NCI-H1436 (cell line): ENCODE measurements at regions not wholly inside any gene's neighbourhood (a gene's known extent, or its start where the extent isn't known, plus 50 kb on each side); places are given as distances from the start of the nearest gene placed in this dataset.
A peak's percentile ranks its signal among the peaks of the same experiment; 100 is the strongest.

Experiments
- DNase-seq: peaks from one replicate; lab custom pipeline; 2025; lab: John Stamatoyannopoulos, UW

DNA sequence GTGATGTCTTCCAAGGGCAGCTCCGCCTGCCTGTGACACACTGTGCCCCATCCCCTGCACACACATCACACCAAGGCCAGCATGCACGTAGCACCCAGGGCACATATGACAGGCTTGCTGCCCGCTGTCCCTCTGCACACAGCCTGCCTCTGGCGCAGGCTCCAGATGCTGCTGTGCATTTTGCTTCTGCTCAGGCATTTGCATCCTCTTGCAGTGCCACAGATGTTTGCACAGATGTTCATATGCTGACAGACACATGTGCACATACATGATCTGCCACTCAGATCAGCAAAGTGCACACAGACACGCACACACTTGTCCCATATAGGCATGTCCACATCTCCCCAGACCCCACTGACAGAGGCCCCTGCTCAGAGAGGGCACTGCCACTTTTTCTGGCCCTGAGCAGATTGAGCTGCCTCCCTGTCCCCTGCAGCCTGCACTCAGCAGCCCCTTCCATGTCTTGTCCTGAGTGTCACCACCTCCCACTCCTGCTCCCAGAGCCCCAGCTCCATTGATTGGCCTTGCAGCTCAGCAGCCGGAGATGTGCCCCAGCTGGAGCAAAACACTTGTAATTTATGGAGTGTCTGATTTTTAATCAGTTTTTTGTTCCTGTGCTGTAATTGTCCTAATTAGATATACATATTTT is 115.1 kb upstream of the RPL38 start:
- no peak for DNase-seq

GRCh38 chr17:74088934-74089329 is 114.5 kb upstream of the RPL38 start:
- DNase-seq = no peak

DNA sequence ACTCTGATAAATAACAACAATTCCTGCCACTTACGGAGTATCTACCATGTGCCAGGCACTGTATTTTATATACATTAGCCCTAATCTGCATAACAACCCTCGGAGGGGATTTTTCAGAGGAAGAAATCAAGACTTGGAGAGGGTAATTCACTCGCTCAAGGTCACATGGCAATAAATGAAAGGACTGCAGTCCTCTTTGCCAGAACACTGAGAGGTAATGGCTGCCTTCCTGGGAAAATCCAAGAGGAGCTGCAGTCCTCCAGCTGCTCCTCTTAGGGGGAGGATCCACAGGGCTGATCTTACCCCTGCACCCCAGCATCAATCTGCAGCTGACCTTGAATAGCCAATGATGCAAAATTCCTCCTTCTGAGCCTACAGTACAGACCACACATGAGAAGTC is 114.1 kb upstream of the RPL38 start:
- no peak for DNase-seq

GRCh38 chr17:74089869-74090464 is 113.5 kb upstream of the RPL38 start:
- peak; percentile 57 for DNase-seq

DNA sequence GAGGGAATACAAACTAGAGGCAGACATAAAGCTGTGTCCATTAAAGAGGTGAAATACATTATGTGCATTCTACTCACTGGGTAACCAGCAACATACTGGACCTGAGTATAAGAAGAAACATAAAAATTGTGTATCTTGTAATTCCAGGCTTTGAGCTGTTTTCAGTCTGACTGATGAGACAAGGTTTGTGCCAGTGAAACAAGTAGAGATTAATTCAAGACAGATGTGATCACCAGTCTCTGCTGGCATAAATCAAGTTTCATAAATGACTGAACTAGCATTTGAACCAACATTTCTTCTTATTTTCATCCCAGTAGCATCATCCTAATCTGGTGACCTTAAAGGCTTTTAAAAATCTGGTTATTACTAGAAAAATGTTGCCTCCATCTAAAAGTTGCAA is 108.8 kb upstream of the RPL38 start:
- DNase-seq = no peak

DNA sequence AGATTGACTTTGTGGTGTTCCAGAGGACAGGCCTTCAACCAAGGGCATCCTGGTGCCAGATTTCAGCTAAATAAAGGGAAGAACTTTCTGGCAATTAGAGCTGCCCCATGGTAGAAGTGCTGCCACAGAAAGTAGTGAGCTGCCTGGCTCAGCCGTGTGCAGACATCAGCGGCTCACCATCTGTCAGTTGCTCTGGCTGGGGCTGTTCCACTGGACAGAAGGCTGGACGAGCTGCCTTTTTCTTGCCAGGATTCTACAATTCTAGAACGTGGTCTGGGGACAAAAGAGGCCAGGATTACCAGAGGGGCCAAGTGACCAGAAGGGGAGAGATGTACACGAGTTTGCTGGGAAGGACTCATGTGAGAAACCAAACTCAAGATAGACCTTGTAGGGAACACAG is 107.0 kb upstream of the RPL38 start:
- no peak for DNase-seq

GRCh38 chr17:74097450-74098135 is 105.9 kb upstream of the RPL38 start:
- no peak for DNase-seq

- no peak for DNase-seq
Observed at GRCh38 chr17:74098136-74099024, 105.1 kb upstream of the RPL38 start.

DNA sequence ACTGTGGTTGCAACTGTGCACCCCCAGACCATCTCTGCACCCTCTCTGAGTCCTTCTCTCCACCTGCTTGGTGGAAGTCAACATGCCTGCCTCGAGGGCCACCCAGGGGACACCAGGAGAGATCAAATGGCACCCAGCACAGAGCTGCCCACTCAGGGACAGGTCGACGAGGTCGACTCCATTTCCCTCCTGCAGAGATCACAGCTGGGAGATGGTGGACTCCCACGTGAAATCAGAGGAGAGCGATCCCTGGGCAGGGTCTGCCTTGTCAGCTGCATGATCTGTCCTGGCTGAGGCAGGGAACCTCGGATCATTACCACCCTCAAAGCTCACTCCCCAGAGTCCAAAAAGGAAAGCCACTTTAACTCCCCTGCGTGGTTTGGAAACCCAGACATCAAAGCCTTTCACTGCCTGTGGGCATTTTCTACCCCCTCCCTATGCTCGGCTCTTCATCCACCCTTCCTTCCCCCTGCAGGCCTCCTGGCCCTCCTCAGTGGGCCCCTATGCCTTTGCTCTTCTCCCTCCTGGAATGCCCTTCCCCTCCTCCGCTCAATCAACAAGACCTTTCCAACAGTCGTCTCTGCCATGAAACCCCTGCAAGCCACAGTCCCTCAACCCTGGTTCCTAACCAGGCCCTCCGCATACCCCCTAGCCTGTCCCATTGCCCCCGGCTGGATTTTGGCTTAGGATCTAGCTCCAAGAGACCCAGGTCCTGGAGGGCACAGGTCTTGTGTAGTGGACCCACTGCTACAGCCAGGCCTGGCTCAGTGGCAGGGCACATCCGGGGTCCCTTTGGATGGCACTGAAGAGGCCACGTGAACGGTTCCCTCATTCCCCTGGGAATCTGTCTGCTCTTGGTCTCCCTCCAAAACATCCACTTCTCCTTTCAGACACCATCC is 103.8 kb upstream of the RPL38 start:
- DNase-seq = no peak

DNA sequence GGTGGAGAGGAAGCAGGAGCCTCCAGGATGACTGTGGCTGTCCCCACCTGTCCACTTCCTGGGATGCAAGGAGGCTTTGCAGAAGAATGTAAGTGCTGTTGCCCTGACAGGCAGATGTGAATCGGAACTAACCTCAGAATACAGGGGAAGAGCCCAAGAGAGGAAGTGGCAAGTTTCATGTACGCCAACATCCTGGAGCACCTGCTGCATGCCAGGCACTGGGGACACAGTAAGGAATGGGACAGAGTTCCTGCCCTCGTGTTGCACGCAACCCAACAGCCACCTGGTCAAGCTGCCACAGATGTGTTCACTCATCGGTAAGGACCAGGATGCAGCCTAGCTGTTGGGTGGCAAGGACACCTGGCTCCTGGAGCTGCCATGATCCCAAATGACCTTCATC is 98.6 kb upstream of the RPL38 start:
- DNase-seq = no peak

DNA sequence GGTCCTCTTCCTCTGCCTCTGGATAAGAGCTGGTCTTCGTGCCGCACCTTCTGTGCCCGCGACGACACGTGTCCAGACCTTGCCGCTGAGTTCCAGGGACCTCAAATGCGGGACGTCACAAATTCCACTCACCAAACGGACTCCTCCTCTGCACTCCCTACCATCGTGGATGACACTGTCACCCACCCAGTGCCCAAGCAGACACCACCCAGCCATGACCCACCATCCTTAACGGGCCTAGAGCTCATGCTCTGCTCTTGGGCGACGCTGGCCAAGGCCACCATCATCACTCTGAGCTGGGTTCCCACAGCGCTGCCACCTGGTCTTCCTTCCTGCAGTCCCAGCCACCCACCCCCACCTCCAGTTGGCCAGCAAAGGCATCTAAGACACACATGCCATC is 96.4 kb upstream of the RPL38 start:
- DNase-seq = no peak

DNA sequence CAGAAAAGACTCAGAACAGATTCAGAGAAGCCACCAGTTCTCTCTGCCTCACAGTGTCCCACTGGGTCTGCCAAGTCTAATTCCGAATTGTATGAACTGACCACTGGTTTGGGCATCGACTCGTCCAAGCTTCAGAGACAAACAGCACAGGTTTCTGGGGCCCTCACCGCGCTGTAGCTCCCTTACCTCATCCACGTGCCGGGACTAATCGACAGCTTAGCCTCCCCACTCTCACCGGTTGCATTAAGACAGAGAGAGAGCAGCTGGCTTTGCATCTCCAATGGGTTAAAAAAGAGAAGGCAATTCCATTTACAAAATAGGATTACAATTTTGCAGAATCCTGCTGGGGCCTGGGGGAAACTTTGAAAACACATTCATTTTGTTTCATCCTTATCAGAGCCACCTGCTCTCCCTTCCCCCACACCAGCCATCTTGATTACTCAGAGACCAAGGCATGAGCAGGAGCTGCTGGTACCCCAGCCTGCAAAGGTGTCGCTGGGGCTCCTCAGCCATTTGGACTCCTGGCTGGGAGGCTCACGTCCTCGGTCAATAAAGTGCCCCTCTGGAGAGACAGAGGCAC is 95.3 kb upstream of the RPL38 start:
- DNase-seq = no peak

DNA sequence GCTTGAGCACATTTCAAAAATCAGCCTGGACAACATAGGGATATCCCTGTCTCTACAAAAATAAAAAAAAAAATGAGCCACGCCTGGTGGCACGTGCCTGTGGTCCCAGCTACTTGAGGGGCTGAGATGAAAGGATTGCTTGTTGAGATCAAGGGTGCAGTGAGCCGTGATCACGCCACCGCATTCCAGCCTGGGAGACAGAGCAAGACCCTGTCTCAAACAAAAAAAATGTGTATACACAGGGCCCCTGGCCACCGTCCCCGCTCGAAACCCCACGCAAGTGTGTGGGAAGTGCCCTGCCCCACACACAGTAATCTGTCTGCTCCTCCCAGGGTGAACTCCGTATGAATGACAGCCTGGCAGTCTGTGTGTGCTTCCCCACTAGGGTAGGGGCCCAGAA is 93.0 kb upstream of the RPL38 start:
- DNase-seq = no peak

GRCh38 chr17:74113326-74113725 is 90.2 kb upstream of the RPL38 start:
- DNase-seq = no peak

GRCh38 chr17:74113952-74114351 is 89.5 kb upstream of the RPL38 start:
- no peak for DNase-seq

- no peak for DNase-seq
Observed at GRCh38 chr17:74114881-74115470, 88.5 kb upstream of the RPL38 start.

DNA sequence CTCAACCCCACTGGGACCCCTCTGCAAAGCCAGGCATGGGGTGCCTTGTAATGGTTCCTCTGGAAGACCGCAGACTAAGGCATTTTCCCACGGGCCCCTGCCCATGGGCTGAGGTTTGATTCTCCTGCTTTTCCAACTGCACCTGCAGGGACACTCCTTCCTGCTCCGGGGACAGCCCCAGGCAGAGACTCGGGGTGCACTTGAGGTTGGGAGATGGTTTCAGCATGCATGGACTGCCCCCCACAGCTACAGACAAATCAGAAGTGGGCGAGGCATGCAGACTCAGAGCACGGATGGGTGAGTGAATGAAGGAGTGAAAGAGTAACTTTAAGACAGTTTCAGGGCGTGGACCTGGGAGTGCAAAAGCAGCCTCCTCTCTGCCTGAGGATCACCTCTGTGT is 87.9 kb upstream of the RPL38 start:
- DNase-seq = no peak

GRCh38 chr17:74116087-74116717 is 87.3 kb upstream of the RPL38 start:
- no peak for DNase-seq

GRCh38 chr17:74117087-74117698 is 86.3 kb upstream of the RPL38 start:
- no peak for DNase-seq

DNA sequence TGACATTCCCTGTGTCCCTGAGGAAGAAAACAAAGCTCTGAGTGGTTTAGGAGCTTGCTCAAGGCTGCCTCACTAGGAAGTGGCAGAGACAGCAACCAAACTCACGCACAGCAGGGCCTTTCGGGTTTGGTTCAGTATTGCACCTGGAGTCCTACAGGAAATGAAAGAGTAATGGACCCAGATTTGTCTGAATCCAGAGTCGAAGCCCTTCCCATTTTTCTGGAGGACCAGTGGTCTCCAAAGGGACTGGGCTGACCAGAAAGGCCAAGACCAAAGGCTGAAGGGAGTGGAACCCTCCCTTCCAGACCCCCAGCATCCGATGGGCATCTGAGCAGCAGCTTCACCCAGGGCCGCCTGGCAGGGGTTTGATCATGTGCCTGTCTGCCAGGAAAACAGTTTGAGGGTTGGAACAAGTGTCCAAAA is 85.5 kb upstream of the RPL38 start:
- no peak for DNase-seq
